Central memory CD8-positive, alpha-beta T cell (primary cell): ENCODE measurements at regions not wholly inside any gene's neighbourhood (a gene's known extent, or its start where the extent isn't known, plus 50 kb on each side); places are given as distances from the start of the nearest gene placed in this dataset.
"Not testable (repeated sequence)": the region's sequence is repeated elsewhere in the genome, so short reads cannot be mapped to it uniquely, and the experiment has no call there.

ENCODE experiments used
- ATAC-seq: fragments of 150-1000 bp; cut with Tn5 transposase; replicated peaks from 2 replicates; pipeline ENCODE4 v1.10.0; 2022; ENCODE audit warnings: mild to moderate bottlenecking, moderate FRiP score, moderate number of reproducible peaks; ENCODE audit not compliant: poor library complexity, severe bottlenecking; ENCODE audit errors: extremely low read depth
- DNase-seq, 2 donors: peaks; one replicate each; pipeline ENCODE4 v3.0.0; 2021; ENCODE audit warnings: low spot score in 2 of 2
- H3K27ac Mint-ChIP-seq: one replicate; pipeline ENCODE4 v1.8.0; 2022; ENCODE audit warnings: low read depth, mild to moderate bottlenecking, moderate library complexity, mixed read lengths
- H3K27me3 Mint-ChIP-seq: one replicate; pipeline ENCODE4 v1.8.0; 2022; ENCODE audit warnings: mixed read lengths
- H3K36me3 Mint-ChIP-seq: one replicate; pipeline ENCODE4 v1.8.0; 2022; ENCODE audit warnings: mild to moderate bottlenecking, moderate library complexity, mixed read lengths; ENCODE audit not compliant: insufficient read depth
- H3K4me1 Mint-ChIP-seq: one replicate; pipeline ENCODE4 v1.8.0; 2022; ENCODE audit warnings: mixed read lengths
- H3K4me3 Mint-ChIP-seq: one replicate; pipeline ENCODE4 v1.8.0; 2022; ENCODE audit warnings: mild to moderate bottlenecking, moderate library complexity, mixed read lengths
- H3K9me3 Mint-ChIP-seq: one replicate; pipeline ENCODE4 v1.8.0; 2022; ENCODE audit warnings: mixed read lengths

- no peak for DNase-seq
- H3K27me3 Mint-ChIP-seq: no peaks in the 10 kb centered on the region
- H3K27ac Mint-ChIP-seq: no peak overlapping the region
- ATAC-seq: no peak
- peaks cover 5% of the 10 kb centered on the region for H3K9me3 Mint-ChIP-seq
- no peak overlapping the region for H3K4me3 Mint-ChIP-seq
- no peaks in the 10 kb centered on the region for H3K4me1 Mint-ChIP-seq
- peaks cover 1% of the 10 kb centered on the region for H3K36me3 Mint-ChIP-seq
Observed at GRCh38 chrX:65451663-65452062, 82.9 kb downstream of the LAS1L start.

- DNase-seq (no peak), ATAC-seq (no peak)
- H3K4me1 Mint-ChIP-seq: no peaks in the 10 kb centered on the region
- H3K27me3 Mint-ChIP-seq: no peaks in the 10 kb centered on the region
- H3K4me3 Mint-ChIP-seq: no peak overlapping the region
- no peaks in the 10 kb centered on the region for H3K36me3 Mint-ChIP-seq
- H3K9me3 Mint-ChIP-seq: no peaks in the 10 kb centered on the region
- no peak overlapping the region for H3K27ac Mint-ChIP-seq
Observed at GRCh38 chrX:65420154-65420553, 114.4 kb downstream of the LAS1L start.

DNA sequence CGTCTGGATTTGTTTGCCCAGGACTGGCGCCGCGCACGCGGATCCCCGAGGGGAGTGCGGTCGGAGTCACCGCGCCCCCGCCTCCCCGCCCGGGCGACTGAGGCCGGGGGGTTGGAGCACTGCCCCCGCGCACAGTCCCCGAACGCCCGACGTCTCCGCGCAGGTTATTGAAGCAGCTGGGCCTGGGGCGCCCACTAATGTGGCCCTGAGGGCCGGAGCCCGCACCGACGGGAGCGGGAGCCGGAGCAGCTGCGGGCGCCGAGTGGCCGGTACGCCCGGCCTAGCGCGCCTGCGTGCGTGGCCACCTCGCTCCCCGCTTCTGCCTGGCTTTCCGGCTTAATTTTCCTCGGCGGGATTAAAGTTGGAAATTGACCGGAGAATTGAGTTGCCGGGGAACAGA lies 126.9 kb downstream of the LAS1L start:
- not testable (repeated sequence) for H3K27ac Mint-ChIP-seq, H3K4me1 Mint-ChIP-seq, H3K36me3 Mint-ChIP-seq, DNase-seq, H3K4me3 Mint-ChIP-seq, H3K9me3 Mint-ChIP-seq, ATAC-seq
- H3K27me3 Mint-ChIP-seq: peaks cover 38% of the 10 kb centered on the region

DNA sequence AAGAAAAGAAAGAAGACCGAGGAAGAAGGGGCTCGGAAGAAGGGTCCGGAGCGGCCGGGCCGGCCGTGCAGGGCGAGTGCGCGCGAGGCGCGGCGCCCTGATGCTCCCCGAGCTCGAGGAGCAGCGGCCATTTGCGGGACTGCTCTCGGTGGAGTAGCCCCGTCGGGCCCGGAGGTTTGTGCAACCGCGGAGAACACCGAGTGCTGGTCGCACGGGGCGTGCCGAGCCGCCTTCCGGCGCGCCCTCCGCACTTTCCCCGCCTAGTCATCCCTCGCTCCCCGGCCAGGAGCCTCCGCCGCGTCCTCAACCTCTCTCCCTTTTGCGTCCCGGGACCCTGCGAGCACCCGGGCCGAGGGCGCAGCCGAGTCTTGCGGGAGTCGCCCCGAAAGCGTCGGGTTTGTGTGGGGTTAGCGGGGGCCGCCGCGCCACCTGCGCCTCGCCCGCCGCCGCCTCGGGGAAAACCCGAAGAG lies 127.4 kb downstream of the LAS1L start:
- ATAC-seq: no peak
- H3K27ac Mint-ChIP-seq: no peak overlapping the region

DNA sequence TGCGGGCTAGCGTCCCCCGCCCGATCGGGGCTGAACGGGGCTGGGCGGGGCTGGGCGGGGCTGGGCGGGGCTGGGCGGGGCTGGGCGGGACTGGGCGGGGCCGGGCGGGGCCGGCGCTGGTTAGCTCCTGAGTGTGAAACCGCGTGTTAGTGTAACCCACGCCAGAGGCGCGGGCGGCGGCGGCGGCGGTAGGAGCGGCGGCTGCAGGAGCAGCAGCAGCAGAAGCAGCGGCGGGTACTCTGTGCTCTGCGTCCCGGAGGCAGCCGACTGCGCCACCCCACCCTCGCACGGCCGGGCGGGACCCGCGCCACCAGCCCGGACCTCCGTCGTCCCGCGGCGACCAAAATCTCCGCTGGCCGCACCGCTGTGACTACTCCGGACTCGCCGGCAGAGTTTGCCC lies 128.1 kb downstream of the LAS1L start:
- Mint-ChIP-seq H3K9me3 (peaks cover 5% of the 10 kb centered on the region), H3K27me3 (peaks cover 38% of the 10 kb centered on the region), H3K4me1 (no peaks in the 10 kb centered on the region), H3K27ac (no peak overlapping the region), H3K4me3 (peak overlapping the region; percentile 49), H3K36me3 (no peaks in the 10 kb centered on the region)
- no peak for DNase-seq
- ATAC-seq: no peak

More for the DNA sequence above, 127.4 kb downstream of the LAS1L start:
- no peak for DNase-seq
- Mint-ChIP-seq H3K4me3 (peak overlapping the region; percentile 31), H3K9me3 (peaks cover 5% of the 10 kb centered on the region), H3K36me3 (no peaks in the 10 kb centered on the region), H3K4me1 (no peaks in the 10 kb centered on the region), H3K27me3 (peaks cover 38% of the 10 kb centered on the region)

- H3K27me3 Mint-ChIP-seq: no peaks in the 10 kb centered on the region
- no peak for DNase-seq
- H3K4me3 Mint-ChIP-seq: no peak overlapping the region
- H3K36me3 Mint-ChIP-seq: no peaks in the 10 kb centered on the region
- H3K9me3 Mint-ChIP-seq: peaks cover 4% of the 10 kb centered on the region
- no peak overlapping the region for H3K27ac Mint-ChIP-seq
- no peak for ATAC-seq
- H3K4me1 Mint-ChIP-seq: no peaks in the 10 kb centered on the region
Observed at GRCh38 chrX:65392284-65392683, 142.3 kb downstream of the LAS1L start.

- not testable (repeated sequence) for H3K4me3 Mint-ChIP-seq, DNase-seq, H3K9me3 Mint-ChIP-seq, ATAC-seq, H3K27me3 Mint-ChIP-seq, H3K36me3 Mint-ChIP-seq, H3K27ac Mint-ChIP-seq, H3K4me1 Mint-ChIP-seq
Observed at GRCh38 chrX:65389120-65389519, 145.5 kb downstream of the LAS1L start.
